ENCODE measurements at regions not wholly inside any gene's neighbourhood (a gene's known extent, or its start where the extent isn't known, plus 50 kb on each side); places are given as distances from the start of the nearest gene placed in this dataset.

GRCh38 chr9:129323999-129324553 lies 146.0 kb upstream of the IER5L start:
- TF ChIP-seq CTCF (conservative IDR thresholded peaks at IDR 0.05) (no peak), EZH2 (IDR thresholded peaks at IDR 0.05; ENCODE audit: low read depth) (no peak)
